T-helper 1 cell treated with Interleukin-12 subunit alpha and Interleukin-12 subunit beta and Interleukin-4 antibody, amounts not matched to agents 30 ng/mL and 1 ng/mL, for 36 hours (primary cell): ENCODE measurements at regions not wholly inside any gene's neighbourhood (a gene's known extent, or its start where the extent isn't known, plus 50 kb on each side); places are given as distances from the start of the nearest gene placed in this dataset.
"Not testable (repeated sequence)": the region's sequence is repeated elsewhere in the genome, so short reads cannot be mapped to it uniquely, and the experiment has no call there.

Experiments used
- intact Hi-C: fragments of 100-400 bp; cut with micrococcal nuclease; formaldehyde crosslinking; loops from one replicate; pipeline ENCODE4 v1.15.1; 2024

DNA sequence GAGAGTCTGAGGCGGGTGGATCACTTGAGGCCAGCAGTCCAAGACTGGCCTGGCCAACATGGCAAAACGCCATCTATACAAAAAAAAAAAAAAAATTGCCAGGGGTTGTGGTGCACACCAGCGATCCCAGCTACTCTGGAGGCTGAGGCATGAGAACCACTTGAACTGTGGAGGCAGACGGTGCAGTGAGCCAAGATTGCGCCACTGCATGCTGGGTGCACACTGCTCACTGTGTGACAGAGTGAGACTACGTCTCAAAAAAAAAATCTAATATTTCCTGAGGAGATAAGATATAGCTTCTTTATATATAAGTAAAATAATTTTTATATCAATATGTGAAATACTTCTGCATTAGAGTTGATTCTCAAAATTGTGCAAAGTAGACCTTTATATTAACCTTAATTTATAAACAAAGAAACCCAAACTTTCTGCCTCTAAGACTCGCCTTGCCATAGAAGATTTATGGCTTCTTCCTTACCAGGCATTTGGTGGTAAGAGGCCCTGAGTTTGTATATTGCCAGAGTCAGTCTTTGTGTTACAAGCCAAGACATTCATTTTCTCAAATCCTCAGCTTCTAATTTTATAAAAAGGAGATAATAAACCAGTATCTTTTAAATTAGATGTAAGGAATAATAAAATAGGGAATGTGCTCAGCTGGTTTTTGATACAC lies 1226.7 kb downstream of the FLRT2 start:
- intact Hi-C loops: no loop called here

- intact Hi-C loops: not testable (repeated sequence)
These were observed 1220.5 kb downstream of the FLRT2 start for GRCh38 chr14:86750488-86750887.

DNA sequence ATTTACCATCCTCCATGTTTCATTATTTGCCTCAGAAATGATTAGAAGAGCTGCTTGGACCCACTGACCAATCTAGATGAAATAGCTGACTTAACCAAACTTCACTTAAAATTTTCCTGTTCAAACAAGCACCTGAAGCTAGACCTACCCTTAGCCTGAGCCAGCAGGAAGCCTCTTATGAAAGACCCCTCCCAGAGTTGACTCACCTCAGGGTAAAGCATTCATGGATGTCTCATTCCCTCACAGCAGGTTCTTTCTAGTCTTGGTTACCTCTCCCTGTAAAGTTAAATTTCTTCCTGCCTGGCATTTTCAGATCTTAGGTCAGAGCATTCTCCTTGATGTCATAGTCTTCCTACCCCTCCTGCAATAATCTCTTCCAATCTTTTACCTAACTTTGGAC lies 1209.8 kb downstream of the FLRT2 start:
- intact Hi-C loops: no loop called here

GRCh38 chr14:86731427-86731826 lies 1201.5 kb downstream of the FLRT2 start:
- intact Hi-C loops: not testable (repeated sequence)

DNA sequence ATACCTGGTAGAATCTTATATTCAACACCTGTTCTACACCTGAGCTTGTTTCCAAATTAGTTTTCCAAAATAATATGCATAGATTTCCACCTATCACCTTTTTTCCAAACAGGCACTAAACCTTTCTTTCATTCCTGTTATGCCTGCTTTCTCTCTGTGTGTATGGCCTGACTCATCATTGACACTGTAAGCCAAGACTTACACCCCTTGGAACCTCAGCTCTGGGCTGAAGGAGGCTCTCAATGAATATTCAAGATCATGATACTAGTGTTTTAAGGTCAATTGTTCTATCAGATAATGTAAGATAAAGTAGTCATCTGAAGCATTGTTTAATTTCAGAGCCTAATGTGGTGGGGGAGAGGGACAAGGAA lies 1193.3 kb downstream of the FLRT2 start:
- intact Hi-C loops: no loop called here

GRCh38 chr14:86722612-86723253 lies 1192.8 kb downstream of the FLRT2 start:
- intact Hi-C loops: no loop called here

DNA sequence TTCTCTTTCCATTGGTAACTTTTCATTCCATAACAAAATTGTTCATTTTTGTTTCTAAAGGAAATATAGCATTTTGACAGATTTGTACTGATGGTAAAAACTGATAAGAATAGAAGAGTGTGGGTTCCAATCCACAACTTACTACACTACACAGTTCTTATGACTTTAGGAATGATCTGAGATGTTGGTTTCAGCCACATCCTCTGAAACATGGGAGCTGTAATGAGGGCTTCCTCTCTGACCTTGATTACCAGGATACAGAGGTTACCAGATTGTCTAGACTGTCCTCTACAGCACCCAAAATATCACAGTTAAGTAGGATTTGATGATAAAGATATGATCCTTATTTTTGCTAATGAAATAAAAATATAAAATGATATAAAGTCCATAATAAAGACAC lies 1184.6 kb downstream of the FLRT2 start:
- intact Hi-C loops: no loop called here

- intact Hi-C loops: no loop called here
These were observed 1184.2 kb downstream of the FLRT2 start for GRCh38 chr14:86714153-86714552.

DNA sequence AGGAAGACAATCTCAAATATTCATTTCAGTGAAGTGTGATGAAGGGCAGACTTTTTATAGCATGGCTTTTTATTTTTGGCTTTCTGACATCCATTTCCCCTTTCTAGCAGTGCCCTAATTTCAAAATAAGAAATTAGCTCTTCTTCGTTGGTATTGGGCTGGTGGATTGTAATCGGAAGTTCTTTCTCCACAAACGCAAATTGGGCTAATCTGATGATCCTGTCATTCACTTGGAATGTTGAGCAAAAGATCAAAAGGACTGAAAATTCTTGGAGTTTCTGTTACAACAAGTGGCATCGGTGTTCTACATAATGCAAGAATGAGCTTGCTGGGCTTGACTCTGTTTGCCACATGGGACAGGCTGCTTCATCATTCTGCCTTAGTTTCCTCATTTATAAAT lies 1182.8 kb downstream of the FLRT2 start:
- intact Hi-C loops: no loop called here

DNA sequence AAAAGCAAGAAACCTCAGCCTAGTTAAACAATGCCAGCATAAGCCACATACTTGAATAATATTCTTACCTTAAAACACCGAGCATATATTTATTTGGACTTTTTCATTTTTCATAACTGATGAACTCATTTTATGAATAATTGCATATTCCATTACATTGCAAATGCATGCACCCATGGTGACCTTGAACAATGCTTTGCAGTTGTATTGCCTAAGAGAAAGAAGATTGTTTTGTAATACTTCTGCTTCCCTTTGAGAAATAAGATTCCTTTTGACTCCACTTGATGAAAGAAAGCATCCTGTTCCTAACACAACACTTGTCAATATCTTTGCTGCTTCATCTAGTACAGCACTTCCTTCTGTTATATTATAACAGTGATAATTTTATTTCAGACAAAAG lies 1182.2 kb downstream of the FLRT2 start:
- intact Hi-C loops: no loop called here

DNA sequence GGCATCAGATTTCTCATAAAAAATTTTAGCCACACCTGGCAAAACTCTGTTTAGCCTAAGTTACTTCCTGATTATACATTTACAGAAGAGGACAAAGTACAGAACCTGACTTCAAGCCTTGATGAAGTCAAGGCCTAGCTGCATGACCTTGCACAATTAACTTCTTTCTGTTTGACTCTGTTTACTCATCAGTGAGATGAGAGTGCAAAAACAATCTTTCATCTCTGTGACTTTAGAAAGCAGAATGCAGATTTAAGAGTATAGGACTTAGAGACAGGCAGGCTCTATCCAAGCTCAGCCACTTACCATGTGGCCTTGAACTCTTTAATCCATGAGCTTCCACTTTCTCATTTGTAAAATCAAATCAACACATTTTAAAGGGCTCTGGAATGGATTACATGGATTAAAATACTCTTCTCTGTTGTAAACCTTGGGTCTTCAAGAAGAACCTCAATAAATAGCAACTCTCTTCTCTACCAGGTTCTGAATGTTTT lies 1178.9 kb downstream of the FLRT2 start:
- intact Hi-C loops: no loop called here

GRCh38 chr14:86707071-86707470 lies 1177.1 kb downstream of the FLRT2 start:
- intact Hi-C loops: no loop called here

- intact Hi-C loops: no loop called here
These were observed 1153.6 kb downstream of the FLRT2 start for GRCh38 chr14:86683561-86683960.

DNA sequence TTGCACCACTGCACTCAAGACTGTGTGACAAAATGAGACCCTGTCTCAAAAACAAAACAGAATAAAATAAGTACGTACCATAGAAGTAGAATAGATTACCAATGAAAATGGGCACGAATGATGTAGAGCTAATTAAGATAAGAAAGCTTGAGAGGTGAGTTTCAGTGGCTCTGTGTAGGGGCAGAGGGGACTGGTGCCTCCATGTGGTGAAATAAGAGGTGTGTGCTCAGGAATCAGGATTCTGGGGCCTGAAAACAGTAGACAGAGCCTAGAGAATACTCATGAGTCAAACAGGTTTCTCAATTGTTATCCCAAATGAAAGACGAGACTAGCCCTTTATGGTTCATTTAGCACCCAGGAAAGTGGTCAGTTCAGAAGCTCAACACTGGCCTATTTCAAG lies 1145.1 kb downstream of the FLRT2 start:
- intact Hi-C loops: no loop called here

DNA sequence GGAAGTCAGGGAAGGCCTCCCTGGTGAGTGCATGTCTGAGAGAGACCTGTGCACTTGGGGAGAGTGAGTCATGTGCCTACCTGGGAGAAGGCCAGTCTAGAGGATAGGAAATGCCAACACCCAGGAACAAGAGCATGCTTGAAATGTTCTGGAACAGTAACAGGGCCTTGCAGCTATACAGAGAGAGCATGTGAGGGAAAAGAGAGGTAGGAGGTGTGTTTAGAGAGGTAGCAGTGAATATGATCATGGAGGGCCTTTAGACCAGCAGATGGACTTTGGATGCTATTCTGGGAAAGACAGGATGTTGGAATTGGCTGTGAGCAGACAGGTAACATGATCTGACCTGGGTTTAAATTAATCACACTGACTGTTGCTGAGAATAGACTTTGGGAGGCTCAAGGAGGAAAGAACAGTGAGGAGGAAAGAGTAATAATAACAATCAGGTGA lies 1143.6 kb downstream of the FLRT2 start:
- intact Hi-C loops: no loop called here

GRCh38 chr14:86672080-86672479 lies 1142.1 kb downstream of the FLRT2 start:
- intact Hi-C loops: no loop called here

DNA sequence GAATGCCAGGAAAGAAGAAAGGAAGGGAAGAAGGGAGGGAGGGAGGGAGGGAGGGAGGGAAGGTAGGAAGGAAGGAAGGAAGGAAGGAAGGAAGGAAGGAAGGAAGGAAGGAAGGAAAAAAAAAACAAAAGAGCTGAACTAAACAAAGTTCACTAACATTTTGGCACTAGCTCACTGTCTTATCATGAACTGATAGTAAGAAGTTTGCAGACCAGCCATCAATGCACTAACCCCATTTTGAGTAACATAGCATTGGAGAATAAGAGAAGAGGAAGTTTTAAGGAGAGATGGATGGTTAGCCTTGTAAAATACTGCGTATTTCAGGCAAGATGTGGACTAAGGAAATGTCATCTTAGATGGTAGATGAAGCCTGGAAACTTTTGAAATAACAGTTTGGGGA lies 1136.0 kb downstream of the FLRT2 start:
- intact Hi-C loops: no loop called here

- intact Hi-C loops: no loop called here
These were observed 1132.4 kb downstream of the FLRT2 start for GRCh38 chr14:86662334-86662733.

DNA sequence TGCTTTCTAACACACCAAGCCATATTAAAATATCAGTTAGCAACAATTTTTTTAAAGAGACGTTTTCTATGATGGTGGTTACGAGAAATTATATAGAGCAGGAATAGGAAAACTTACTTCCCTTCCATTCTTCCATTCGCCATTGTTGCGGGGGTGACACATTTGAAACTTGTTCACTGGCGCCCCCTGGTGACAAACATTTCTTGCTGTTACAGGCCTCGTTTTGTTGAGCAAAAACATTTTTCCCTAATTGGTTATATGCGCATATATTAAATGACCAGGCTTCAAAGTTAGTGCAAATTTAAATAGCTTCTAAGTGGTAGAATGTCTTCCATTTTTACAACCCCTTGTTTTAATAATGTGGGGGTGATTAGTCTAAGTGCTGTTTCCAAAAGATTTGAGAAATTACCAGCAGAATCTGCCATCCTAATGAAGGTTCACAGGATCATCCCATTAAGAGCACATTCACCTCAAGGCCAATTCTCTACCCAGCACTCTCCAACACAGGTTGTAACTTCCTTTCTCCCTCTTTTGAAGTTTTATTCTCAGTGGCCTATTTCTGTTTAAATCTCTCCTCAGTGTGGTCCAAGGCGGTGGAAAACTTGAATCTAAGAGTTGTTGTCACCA lies 1124.7 kb downstream of the FLRT2 start:
- intact Hi-C loops: no loop called here

GRCh38 chr14:86652526-86652925 lies 1122.6 kb downstream of the FLRT2 start:
- intact Hi-C loops: no loop called here

DNA sequence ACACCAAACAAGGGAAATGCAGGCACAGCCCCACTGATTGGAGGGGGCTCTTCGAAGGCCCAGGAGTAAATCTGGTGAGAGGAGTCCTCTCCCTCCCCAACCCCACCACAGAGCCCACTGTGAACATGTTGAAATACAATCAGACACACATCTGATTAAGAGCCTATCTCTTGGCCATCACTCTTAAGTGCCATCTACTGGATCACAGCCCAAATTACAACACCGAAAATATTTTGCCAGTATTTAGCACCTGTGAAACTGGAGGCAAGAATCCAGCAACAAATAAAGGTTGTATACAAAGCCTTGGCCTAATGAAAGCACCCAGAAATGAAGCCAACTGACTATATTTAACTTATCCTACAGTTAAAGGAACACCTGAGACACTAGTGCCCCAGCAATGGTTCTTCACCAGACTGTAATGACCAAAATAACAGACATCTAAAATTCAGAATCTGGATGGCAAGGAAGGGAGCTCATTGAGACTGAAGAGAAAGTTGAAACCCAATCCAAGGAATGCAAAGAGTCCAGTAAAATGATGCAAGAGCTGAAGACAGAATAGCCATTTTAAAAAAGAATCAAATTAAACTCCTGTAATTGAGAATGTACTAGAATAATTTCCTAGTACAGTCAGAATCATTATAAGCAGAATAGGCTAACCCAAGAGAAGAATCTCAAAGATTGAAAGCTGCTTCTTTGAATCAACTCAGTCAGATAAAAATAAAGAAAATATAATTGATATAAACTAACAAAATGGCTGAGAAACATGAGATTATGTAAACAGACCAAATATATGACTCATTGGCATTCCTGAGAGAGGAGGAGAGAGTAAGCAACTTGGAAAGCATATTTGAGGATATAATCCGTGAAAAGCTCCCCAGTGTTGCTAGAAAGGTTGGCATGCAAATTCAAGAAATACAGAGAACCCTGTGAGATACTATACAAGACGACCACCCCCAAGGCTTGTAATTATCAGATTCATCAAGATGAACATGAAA lies 1117.0 kb downstream of the FLRT2 start:
- intact Hi-C loops: no loop called here
